ENCODE measurements at regions not wholly inside any gene's neighbourhood (a gene's known extent, or its start where the extent isn't known, plus 50 kb on each side); places are given as distances from the start of the nearest gene placed in this dataset.
A peak's percentile ranks its signal among the peaks of the same experiment; 100 is the strongest.

DNA sequence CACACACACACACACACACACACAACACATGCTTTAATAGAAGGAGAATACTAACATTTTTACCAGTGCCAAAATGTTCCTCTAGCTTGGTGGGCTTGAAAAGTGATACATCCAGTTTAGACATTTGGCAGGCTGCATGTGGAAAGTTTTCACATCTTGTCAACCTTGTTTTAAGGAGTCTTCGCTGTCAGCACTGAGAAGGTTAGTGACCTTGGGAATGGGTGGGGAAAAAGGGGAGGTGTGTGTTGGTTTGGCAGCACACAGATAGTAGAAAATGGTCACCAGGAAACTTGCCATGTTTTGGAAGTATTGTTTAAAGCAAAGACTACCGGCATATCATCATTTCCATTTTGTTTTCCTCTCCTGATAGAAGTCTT, 346.5 kb upstream of the ADAMTSL1 start:
- no peak overlapping the region for H3K27ac ChIP-seq
- DNase-seq (ENCODE audit: low read depth, low spot score) = no peak

GRCh38 chr9:18129809-18130334, 344.1 kb upstream of the ADAMTSL1 start:
- DNase-seq (ENCODE audit: low read depth, low spot score) = no peak
- no peak overlapping the region for H3K27ac ChIP-seq

GRCh38 chr9:18136354-18136994, 337.5 kb upstream of the ADAMTSL1 start:
- no peak for DNase-seq (ENCODE audit: low read depth, low spot score)

GRCh38 chr9:18137815-18138214, 336.1 kb upstream of the ADAMTSL1 start:
- H3K27ac ChIP-seq = no peak overlapping the region
- no peak for DNase-seq (ENCODE audit: low read depth, low spot score)

More at GRCh38 chr9:18136354-18136994, 337.5 kb upstream of the ADAMTSL1 start:
- no peak overlapping the region for H3K27ac ChIP-seq

- DNase-seq (ENCODE audit: low read depth, low spot score) = no peak
These were observed 335.3 kb upstream of the ADAMTSL1 start for GRCh38 chr9:18138656-18139055.

DNA sequence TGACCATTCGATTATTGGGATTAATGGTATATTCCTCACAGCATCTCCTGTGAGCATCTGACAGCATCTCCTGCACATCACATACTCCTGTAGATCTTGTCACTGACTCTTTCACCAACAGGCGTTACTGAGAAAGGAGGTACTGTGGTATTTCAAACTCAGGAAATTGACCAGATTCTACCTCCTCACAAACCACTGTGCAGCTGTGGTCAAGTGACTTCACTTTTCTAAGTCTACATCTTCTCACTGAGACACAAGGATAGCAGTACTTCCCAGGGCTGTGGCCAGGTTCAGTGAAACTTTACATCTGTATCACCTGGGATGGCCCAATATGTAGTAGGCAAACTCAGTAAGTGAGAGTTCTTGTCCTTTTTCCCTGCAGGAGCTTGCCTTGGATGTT, 332.3 kb upstream of the ADAMTSL1 start:
- no peak overlapping the region for H3K27ac ChIP-seq
- DNase-seq (ENCODE audit: low read depth, low spot score) = no peak

More at GRCh38 chr9:18138656-18139055, 335.3 kb upstream of the ADAMTSL1 start:
- H3K27ac ChIP-seq = no peak overlapping the region

- DNase-seq (ENCODE audit: low read depth, low spot score) = no peak
- no peak overlapping the region for H3K27ac ChIP-seq
These were observed 330.7 kb upstream of the ADAMTSL1 start for GRCh38 chr9:18143073-18143745.

DNA sequence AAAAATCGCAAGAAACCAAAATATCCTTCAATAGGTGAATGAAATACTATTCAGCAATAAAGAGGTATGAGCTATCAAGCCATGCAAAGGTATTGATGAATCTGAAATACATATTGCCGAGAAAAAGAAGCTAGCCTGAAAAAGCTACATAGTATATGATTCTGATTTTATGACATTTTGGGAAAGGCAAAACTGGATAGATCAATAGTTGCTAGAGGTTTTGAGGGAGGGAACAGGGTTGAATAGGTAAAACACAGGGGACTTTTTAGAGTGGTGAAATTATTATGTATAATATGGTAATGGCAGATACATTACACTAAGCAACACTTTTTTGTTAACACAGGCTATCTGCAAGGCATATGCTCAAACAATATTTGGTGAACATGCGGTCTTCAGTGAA, 327.6 kb upstream of the ADAMTSL1 start:
- no peak overlapping the region for H3K27ac ChIP-seq
- DNase-seq (ENCODE audit: low read depth, low spot score) = no peak

GRCh38 chr9:18149471-18150011, 324.4 kb upstream of the ADAMTSL1 start:
- no peak overlapping the region for H3K27ac ChIP-seq
- DNase-seq (ENCODE audit: low read depth, low spot score) = no peak

GRCh38 chr9:18154661-18155060, 319.3 kb upstream of the ADAMTSL1 start:
- no peak overlapping the region for H3K27ac ChIP-seq
- no peak for DNase-seq (ENCODE audit: low read depth, low spot score)

GRCh38 chr9:18159254-18159653, 314.7 kb upstream of the ADAMTSL1 start:
- H3K27ac ChIP-seq = no peak overlapping the region
- DNase-seq (ENCODE audit: low read depth, low spot score) = no peak

DNA sequence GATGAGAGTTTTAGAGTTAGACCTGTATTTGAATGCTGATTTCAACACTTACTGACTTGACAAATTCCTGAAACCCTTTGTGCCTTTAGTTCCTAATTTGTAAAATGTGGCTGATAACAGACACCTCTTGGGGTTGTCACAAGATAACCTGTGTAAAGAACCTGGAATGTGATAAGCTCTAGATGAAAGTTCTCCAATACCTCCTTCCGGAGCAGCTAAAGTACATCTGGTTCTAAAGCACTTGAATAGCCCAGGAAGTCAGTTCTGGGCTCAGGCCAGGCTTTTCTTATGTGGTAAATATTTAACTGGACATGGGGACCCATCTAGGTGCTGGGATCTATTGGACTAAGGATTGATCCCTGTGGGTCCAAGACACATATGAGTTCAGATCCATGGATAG, 310.8 kb upstream of the ADAMTSL1 start:
- DNase-seq (ENCODE audit: low read depth, low spot score) = no peak
- H3K27ac ChIP-seq = no peak overlapping the region

- DNase-seq (ENCODE audit: low read depth, low spot score) = no peak
These were observed 306.2 kb upstream of the ADAMTSL1 start for GRCh38 chr9:18167733-18168132.

GRCh38 chr9:18173923-18174322, 300.0 kb upstream of the ADAMTSL1 start:
- no peak overlapping the region for H3K27ac ChIP-seq
- no peak for DNase-seq (ENCODE audit: low read depth, low spot score)

More at GRCh38 chr9:18167733-18168132, 306.2 kb upstream of the ADAMTSL1 start:
- no peak overlapping the region for H3K27ac ChIP-seq

DNA sequence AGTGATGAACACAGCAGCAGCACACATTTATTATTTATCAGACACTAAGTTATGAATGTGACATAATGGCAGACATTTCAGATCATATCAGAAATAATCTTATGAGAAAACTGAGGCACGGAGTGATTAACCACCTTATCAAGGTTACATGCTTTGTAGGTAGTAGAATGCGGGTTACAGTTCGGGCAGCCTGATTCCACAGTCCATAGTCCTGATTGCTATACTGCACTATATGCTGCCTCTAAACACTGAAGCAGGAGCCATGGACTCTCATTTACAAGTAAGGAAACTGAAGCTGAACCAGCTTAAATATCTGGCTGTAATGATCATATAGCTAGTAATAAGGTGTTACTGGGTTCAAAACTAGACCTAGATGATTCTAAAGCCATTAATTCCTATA, 291.3 kb upstream of the ADAMTSL1 start:
- no peak for DNase-seq (ENCODE audit: low read depth, low spot score)
- H3K27ac ChIP-seq = no peak overlapping the region

- DNase-seq (ENCODE audit: low read depth, low spot score) = no peak
- H3K27ac ChIP-seq = no peak overlapping the region
These were observed 290.0 kb upstream of the ADAMTSL1 start for GRCh38 chr9:18183974-18184373.

DNA sequence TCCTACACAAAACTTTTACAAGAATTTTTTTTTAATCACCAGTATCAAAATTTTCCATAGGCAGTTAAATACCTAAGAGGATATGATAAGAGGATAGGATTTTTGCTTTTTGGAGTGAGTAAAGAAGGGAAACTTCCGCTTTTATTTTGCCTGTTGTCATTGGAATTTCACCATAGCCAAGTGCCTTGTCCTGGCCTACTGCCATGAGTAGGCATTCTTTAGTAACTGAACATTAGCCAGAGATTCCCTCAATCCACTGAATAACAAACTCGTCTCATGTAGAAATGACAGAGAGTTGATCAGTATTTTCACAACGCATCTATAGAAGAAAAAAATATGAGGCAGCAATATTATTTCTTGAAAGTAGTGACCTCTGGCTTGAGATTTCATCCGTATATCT, 289.6 kb upstream of the ADAMTSL1 start:
- DNase-seq (ENCODE audit: low read depth, low spot score) = no peak

GRCh38 chr9:18185196-18185595, 288.8 kb upstream of the ADAMTSL1 start:
- DNase-seq (ENCODE audit: low read depth, low spot score) = peak; percentile 2
- H3K27ac ChIP-seq = no peak overlapping the region

More for the DNA sequence above, 289.6 kb upstream of the ADAMTSL1 start:
- H3K27ac ChIP-seq = no peak overlapping the region

GRCh38 chr9:18188971-18189370, 285.0 kb upstream of the ADAMTSL1 start:
- no peak for DNase-seq (ENCODE audit: low read depth, low spot score)

GRCh38 chr9:18189871-18190670, 283.9 kb upstream of the ADAMTSL1 start:
- no peak for DNase-seq (ENCODE audit: low read depth, low spot score)
- no peak overlapping the region for H3K27ac ChIP-seq

More at GRCh38 chr9:18188971-18189370, 285.0 kb upstream of the ADAMTSL1 start:
- no peak overlapping the region for H3K27ac ChIP-seq

Measured in epithelial cell of prostate (primary cell).